Mesenchymal stem cell (in vitro differentiated cells and primary cell): ENCODE measurements at regions not wholly inside any gene's neighbourhood (a gene's known extent, or its start where the extent isn't known, plus 50 kb on each side); places are given as distances from the start of the nearest gene placed in this dataset.
A peak's percentile ranks its signal among the peaks of the same experiment; 100 is the strongest.

Source experiments
- DNase-seq: peaks from one replicate; pipeline ENCODE4 v3.0.0-alpha.2; 2013
- H2AFZ ChIP-seq: one replicate; pipeline ENCODE4 v1.6.1; 2013; ENCODE audit warnings: low read depth, mild to moderate bottlenecking, control low read depth, inconsistent platforms, low read length, moderate library complexity
- H2AK5ac ChIP-seq: 2 replicates; pipeline ENCODE4 v1.6.1; 2013; ENCODE audit warnings: low read length, moderate library complexity, mild to moderate bottlenecking, inconsistent platforms; ENCODE audit not compliant: severe bottlenecking
- H2BK120ac ChIP-seq: one replicate; pipeline ENCODE4 v1.6.1; 2013; ENCODE audit warnings: low read depth, mild to moderate bottlenecking, inconsistent platforms, low read length, moderate library complexity
- H2BK12ac ChIP-seq, 2 experiments: one replicate each; pipeline ENCODE4 v1.6.1; 2013; ENCODE audit warnings: inconsistent platforms in 2 of 2, low read length in 2 of 2, mild to moderate bottlenecking in 2 of 2, moderate library complexity in 2 of 2, control low read depth in 1 of 2
- H2BK15ac ChIP-seq: one replicate; pipeline ENCODE4 v1.6.1; 2013; ENCODE audit warnings: mild to moderate bottlenecking, low read depth, inconsistent platforms; ENCODE audit not compliant: poor library complexity, severe bottlenecking
- H2BK5ac ChIP-seq: 2 replicates; pipeline ENCODE4 v1.6.1; 2013; ENCODE audit warnings: low read depth, mild to moderate bottlenecking, low read length, control low read depth, inconsistent platforms; ENCODE audit not compliant: poor library complexity, severe bottlenecking
- H3K14ac ChIP-seq, 2 experiments: one replicate each; pipeline ENCODE4 v1.6.1; 2013; ENCODE audit warnings: inconsistent platforms in 2 of 2, low read length in 2 of 2, control low read depth in 1 of 2, mild to moderate bottlenecking in 1 of 2, moderate library complexity in 1 of 2
- H3K18ac ChIP-seq, 2 experiments: one replicate each; pipeline ENCODE4 v1.6.1; 2013; ENCODE audit warnings: inconsistent platforms in 2 of 2, low read length in 2 of 2, control low read depth in 1 of 2, low read depth in 1 of 2, mild to moderate bottlenecking in 1 of 2
- H3K23ac ChIP-seq, 2 experiments: one replicate each; pipeline ENCODE4 v1.6.1; 2013; ENCODE audit warnings: inconsistent platforms in 2 of 2, low read length in 2 of 2, mild to moderate bottlenecking in 2 of 2, moderate library complexity in 2 of 2, control low read depth in 1 of 2
- H3K27ac ChIP-seq: 2 replicates; pipeline ENCODE4 v1.5.1; 2013; ENCODE audit warnings: mild to moderate bottlenecking, moderate library complexity, low read length, control low read depth, inconsistent platforms; ENCODE audit not compliant: poor library complexity, severe bottlenecking
- H3K27me3 ChIP-seq, 2 experiments: 2 replicates each; pipeline versions ENCODE4 v1.6.1 to v1.7.0; 2013; ENCODE audit warnings: low read length in 2 of 2, mild to moderate bottlenecking in 2 of 2, moderate library complexity in 2 of 2, control low read depth in 1 of 2, inconsistent platforms in 1 of 2; ENCODE audit not compliant: control insufficient read depth in 1 of 2, insufficient read depth in 1 of 2
- H3K36me3 ChIP-seq, 2 experiments: 2 replicates each; pipeline versions ENCODE4 v1.6.1 to v1.7.0; 2013; ENCODE audit warnings: low read length in 2 of 2, control low read depth in 1 of 2, inconsistent platforms in 1 of 2, low read depth in 1 of 2, mild to moderate bottlenecking in 1 of 2; ENCODE audit not compliant: insufficient read depth in 2 of 2, control insufficient read depth in 1 of 2
- H3K4ac ChIP-seq, 2 experiments: one replicate each; pipeline ENCODE4 v1.6.1; 2013; ENCODE audit warnings: inconsistent platforms in 2 of 2, low read length in 2 of 2, mild to moderate bottlenecking in 2 of 2, moderate library complexity in 2 of 2, control low read depth in 1 of 2, low read depth in 1 of 2
- H3K4me1 ChIP-seq: 2 replicates; pipeline ENCODE4 v1.6.1; 2013; ENCODE audit warnings: low read depth, low read length, control low read depth; ENCODE audit not compliant: control insufficient read depth, insufficient read depth
- H3K4me2 ChIP-seq: 2 replicates; pipeline ENCODE4 v1.6.1; 2013; ENCODE audit warnings: low read length, mild to moderate bottlenecking, inconsistent platforms; ENCODE audit not compliant: poor library complexity, severe bottlenecking
- H3K4me3 ChIP-seq, 2 experiments: 2 replicates each; pipeline versions ENCODE4 v1.5.1 to v1.7.0; 2013; ENCODE audit warnings: low read length in 2 of 2, mild to moderate bottlenecking in 2 of 2, control low read depth in 1 of 2, low read depth in 1 of 2; ENCODE audit not compliant: insufficient read depth in 1 of 2
- H3K79me1 ChIP-seq: replicated peaks from 2 replicates; pipeline ENCODE4 v1.6.1; 2013; ENCODE audit warnings: mild to moderate bottlenecking, control low read depth, low read length, inconsistent platforms; ENCODE audit not compliant: poor library complexity, severe bottlenecking
- H3K9ac ChIP-seq: 2 replicates; pipeline ENCODE4 v1.7.0; 2013; ENCODE audit warnings: mild to moderate bottlenecking, low read length, moderate library complexity
- H3K9me3 ChIP-seq: 2 replicates; pipeline ENCODE4 v1.7.0; 2013; ENCODE audit warnings: mild to moderate bottlenecking, low read length; ENCODE audit not compliant: control insufficient read depth
- H4K8ac ChIP-seq: one replicate; pipeline ENCODE4 v1.6.1; 2013; ENCODE audit warnings: inconsistent platforms, mild to moderate bottlenecking, low read length, moderate library complexity
- H4K91ac ChIP-seq: one replicate; pipeline ENCODE4 v1.6.1; 2013; ENCODE audit warnings: mild to moderate bottlenecking, low read length, inconsistent platforms
- WGBS: methylation state at CpG from one replicate; pipeline ENCODE4 v1.1.7; 2013; ENCODE audit warnings: mixed read lengths; 5-methylcytosine and 5-hydroxymethylcytosine counted together

DNA sequence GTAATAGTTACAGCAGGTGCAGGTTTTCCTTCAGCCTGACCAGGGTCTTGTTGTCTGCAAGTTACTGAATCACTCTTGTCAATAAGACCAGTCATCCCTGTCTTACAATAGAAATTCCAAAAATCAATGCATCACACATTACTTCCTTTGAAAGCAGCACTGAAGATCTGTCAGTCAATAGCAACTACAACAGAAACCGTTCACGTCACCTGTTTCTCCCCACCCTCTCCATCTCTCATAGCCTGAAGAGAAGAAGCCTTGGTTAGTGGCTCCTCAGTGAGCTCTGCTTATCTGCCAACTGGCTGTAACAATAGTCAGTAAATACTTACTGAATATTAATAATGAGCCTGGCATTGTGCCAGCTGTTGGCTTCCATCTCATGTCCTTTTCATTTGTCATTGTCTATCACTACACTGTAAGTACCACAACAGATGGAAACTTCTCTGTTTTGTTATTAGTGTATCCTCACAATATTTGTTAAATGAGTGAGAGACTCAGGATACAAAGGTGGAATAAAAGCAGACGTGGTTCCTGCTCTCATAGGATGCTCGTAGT is 195.2 kb downstream of the S1PR1 start:
- Histone ChIP-seq H3K18ac (no peak overlapping the region), H3K27me3 (peaks cover 2 to 4% of the 10 kb centered on the region in 2 experiments), H3K14ac (no peak overlapping the region), H3K36me3 (no peaks in the 10 kb centered on the region), H2BK15ac (no peak overlapping the region), H2BK5ac (no peak overlapping the region), H3K4me2 (no peak overlapping the region), H3K27ac (no peak overlapping the region), H2BK12ac (no peak overlapping the region), H3K79me1 (no peaks in the 10 kb centered on the region), H4K8ac (no peak overlapping the region), H3K4ac (no peak overlapping the region), H3K9me3 (no peaks in the 10 kb centered on the region), H3K23ac (no peak overlapping the region), H4K91ac (no peak overlapping the region), H3K4me3 (no peak overlapping the region), H2AFZ (no peak overlapping the region), H3K9ac (no peak overlapping the region), H3K4me1 (no peaks in the 10 kb centered on the region), H2AK5ac (no peak overlapping the region), H2BK120ac (no peak overlapping the region)
- DNase-seq: no peak
- WGBS: 86% methylated on average over 4 of the region's 4 CpGs

DNA sequence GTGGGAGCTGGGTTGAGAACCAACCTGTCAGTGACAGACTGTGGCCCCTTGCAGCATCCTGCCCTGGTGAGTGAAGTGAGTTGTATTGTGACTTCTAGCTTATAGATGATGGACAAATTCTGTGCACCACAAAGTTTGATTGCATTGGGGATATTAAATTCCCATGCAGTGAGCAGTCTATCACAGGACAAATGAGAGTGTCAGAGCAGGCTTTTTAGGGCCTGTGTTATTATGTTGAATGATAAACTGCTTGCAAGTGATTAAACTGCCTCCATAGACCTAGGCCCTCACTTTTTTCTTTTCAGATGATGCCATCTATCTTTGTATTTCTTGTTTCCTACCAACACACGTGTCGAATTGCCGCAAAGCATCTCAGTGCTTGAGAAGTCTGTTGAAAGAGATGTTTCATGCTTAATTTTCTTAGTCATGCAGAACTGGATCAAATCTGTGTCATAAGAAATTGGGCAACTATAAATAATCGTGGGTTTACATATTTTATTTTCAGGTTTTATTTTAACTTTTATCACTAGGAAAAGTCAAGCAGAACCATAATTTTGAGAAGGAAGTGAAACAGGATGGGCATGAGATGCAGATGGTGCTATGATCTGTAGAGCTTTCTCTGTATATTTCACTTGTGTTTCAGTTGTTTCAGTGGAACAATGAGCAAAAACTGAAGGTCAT is 199.2 kb downstream of the S1PR1 start:
- Histone ChIP-seq H3K9me3 (no peaks in the 10 kb centered on the region), H3K4ac (no peak overlapping the region), H3K27ac (no peak overlapping the region), H3K4me2 (no peak overlapping the region), H3K36me3 (no peaks in the 10 kb centered on the region), H4K91ac (no peak overlapping the region), H3K9ac (no peak overlapping the region), H2AFZ (no peak overlapping the region), H3K4me1 (no peaks in the 10 kb centered on the region), H2BK120ac (no peak overlapping the region), H2BK12ac (no peak overlapping the region), H3K27me3 (peaks cover 7 to 18% of the 10 kb centered on the region in 2 experiments), H2BK15ac (no peak overlapping the region), H2BK5ac (no peak overlapping the region), H2AK5ac (no peak overlapping the region), H3K79me1 (no peaks in the 10 kb centered on the region), H3K18ac (no peak overlapping the region), H3K4me3 (no peak overlapping the region), H4K8ac (no peak overlapping the region), H3K14ac (no peak overlapping the region), H3K23ac (no peak overlapping the region)
- no CpG with 5 or more reads among the region's 4 CpGs for WGBS
- no peak for DNase-seq

DNA sequence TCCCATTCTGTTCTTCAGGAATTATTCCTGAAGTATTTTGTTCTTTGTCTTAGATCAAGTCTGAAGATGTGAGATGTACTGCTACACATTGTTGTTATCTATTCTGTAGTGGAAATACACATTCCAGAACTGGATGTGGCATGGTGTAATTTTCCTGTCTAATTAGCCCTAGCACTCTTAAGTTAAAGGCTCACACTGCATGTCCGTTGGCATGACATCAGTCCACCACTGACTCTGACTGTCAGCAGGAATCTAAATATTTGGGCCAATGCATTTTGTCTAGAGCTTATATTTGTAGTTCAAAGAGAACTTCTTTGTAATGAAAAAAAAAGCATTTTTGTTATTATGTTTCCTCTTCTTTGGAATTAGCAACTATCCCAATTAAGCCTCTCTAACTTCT is 201.0 kb downstream of the S1PR1 start:
- no peaks in the 10 kb centered on the region for H3K36me3 ChIP-seq
- H3K27me3 ChIP-seq: peaks cover 7 to 16% of the 10 kb centered on the region in 2 experiments
- H3K4me3 ChIP-seq: no peak overlapping the region
- no peak overlapping the region for H2BK12ac ChIP-seq
- no peak overlapping the region for H3K4ac ChIP-seq
- no peaks in the 10 kb centered on the region for H3K9me3 ChIP-seq
- H4K8ac ChIP-seq: no peak overlapping the region
- H2AFZ ChIP-seq: no peak overlapping the region
- H2BK120ac ChIP-seq: no peak overlapping the region
- no peak overlapping the region for H3K23ac ChIP-seq
- no peak overlapping the region for H3K27ac ChIP-seq
- no CpG with 5 or more reads among the region's 1 CpG for WGBS
- no peak overlapping the region for H2BK15ac ChIP-seq
- H3K9ac ChIP-seq: no peak overlapping the region
- no peak overlapping the region for H3K14ac ChIP-seq
- no peak overlapping the region for H2BK5ac ChIP-seq
- H2AK5ac ChIP-seq: no peak overlapping the region
- H3K4me2 ChIP-seq: no peak overlapping the region
- no peaks in the 10 kb centered on the region for H3K4me1 ChIP-seq
- H3K79me1 ChIP-seq: no peaks in the 10 kb centered on the region
- peak; percentile 2 for DNase-seq
- H3K18ac ChIP-seq: no peak overlapping the region
- no peak overlapping the region for H4K91ac ChIP-seq

DNA sequence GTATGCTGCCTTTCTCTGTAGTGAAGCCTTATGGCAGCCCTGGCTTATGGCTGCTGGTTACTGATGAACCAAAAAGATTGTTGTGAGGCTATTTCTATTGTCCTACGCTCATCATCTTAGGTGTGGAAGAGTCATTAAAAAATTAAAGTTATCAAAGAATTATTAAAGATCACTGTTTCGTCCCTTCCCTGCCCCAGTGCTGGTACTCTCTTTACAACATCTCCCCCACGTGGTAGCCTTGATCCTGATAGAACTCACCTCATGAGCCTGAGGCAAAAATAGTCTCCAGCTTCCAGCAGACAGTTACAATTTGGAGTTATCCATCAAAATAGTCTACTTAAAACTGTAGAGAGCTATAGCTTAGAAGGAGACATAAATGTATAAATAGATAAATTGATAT is 201.5 kb downstream of the S1PR1 start:
- Histone ChIP-seq H4K91ac (no peak overlapping the region), H3K27me3 (peaks cover 7 to 16% of the 10 kb centered on the region in 2 experiments), H3K18ac (no peak overlapping the region), H3K9ac (no peak overlapping the region), H2BK120ac (no peak overlapping the region), H2AFZ (no peak overlapping the region), H3K27ac (no peak overlapping the region), H2BK15ac (no peak overlapping the region), H3K4me1 (no peaks in the 10 kb centered on the region), H3K4me2 (no peak overlapping the region), H2BK5ac (no peak overlapping the region), H3K79me1 (no peaks in the 10 kb centered on the region), H3K4ac (no peak overlapping the region), H3K4me3 (no peak overlapping the region), H2BK12ac (no peak overlapping the region), H4K8ac (no peak overlapping the region), H3K23ac (no peak overlapping the region), H2AK5ac (no peak overlapping the region), H3K36me3 (no peaks in the 10 kb centered on the region), H3K14ac (no peak overlapping the region), H3K9me3 (no peaks in the 10 kb centered on the region)
- peak; percentile 20 for DNase-seq
- WGBS: 31% methylated on average over 2 of the region's 3 CpGs
